ENCODE measurements at regions not wholly inside any gene's neighbourhood (a gene's known extent, or its start where the extent isn't known, plus 50 kb on each side); places are given as distances from the start of the nearest gene placed in this dataset.
"Not testable (repeated sequence)": the region's sequence is repeated elsewhere in the genome, so short reads cannot be mapped to it uniquely, and the experiment has no call there.

- TF ChIP-seq CTCF (IDR thresholded peaks at IDR 0.05): no peak
- DNase-seq (ENCODE audit: low spot score): no peak
- Mint-ChIP-seq H3K27ac (ENCODE audit: unreplicated experiment) (no peak overlapping the region), H3K4me3 (ENCODE audit: unreplicated experiment) (no peak overlapping the region), H3K4me1 (ENCODE audit: low read depth) (no peaks in the 10 kb centered on the region), H3K27me3 (ENCODE audit: low read depth) (peaks cover 1% of the 10 kb centered on the region), H3K36me3 (ENCODE audit: low read depth) (no peaks in the 10 kb centered on the region), H3K9me3 (ENCODE audit: low read depth) (peaks cover 2% of the 10 kb centered on the region)
These were observed 616.0 kb upstream of the EDIL3 start for GRCh38 chr5:85000671-85001070.

- H3K9me3 Mint-ChIP-seq (ENCODE audit: low read depth); DNase-seq (ENCODE audit: low spot score); H3K27me3 Mint-ChIP-seq (ENCODE audit: low read depth); H3K27ac Mint-ChIP-seq (ENCODE audit: unreplicated experiment); H3K4me1 Mint-ChIP-seq (ENCODE audit: low read depth); H3K36me3 Mint-ChIP-seq (ENCODE audit: low read depth); H3K4me3 Mint-ChIP-seq (ENCODE audit: unreplicated experiment): not testable (repeated sequence)
These were observed 617.3 kb upstream of the EDIL3 start for GRCh38 chr5:85002026-85002425.

- Mint-ChIP-seq H3K4me3 (ENCODE audit: unreplicated experiment) (no peak overlapping the region), H3K4me1 (ENCODE audit: low read depth) (no peaks in the 10 kb centered on the region), H3K27ac (ENCODE audit: unreplicated experiment) (no peak overlapping the region), H3K9me3 (ENCODE audit: low read depth) (peaks cover 4% of the 10 kb centered on the region), H3K27me3 (ENCODE audit: low read depth) (no peaks in the 10 kb centered on the region), H3K36me3 (ENCODE audit: low read depth) (no peaks in the 10 kb centered on the region)
- DNase-seq (ENCODE audit: low spot score): no peak
- no peak for TF ChIP-seq CTCF (IDR thresholded peaks at IDR 0.05)
These were observed 625.4 kb upstream of the EDIL3 start for GRCh38 chr5:85010014-85010562.

GRCh38 chr5:85017261-85017660, 632.6 kb upstream of the EDIL3 start:
- peaks cover 3% of the 10 kb centered on the region for H3K36me3 Mint-ChIP-seq (ENCODE audit: low read depth)
- no peaks in the 10 kb centered on the region for H3K27me3 Mint-ChIP-seq (ENCODE audit: low read depth)
- H3K9me3 Mint-ChIP-seq (ENCODE audit: low read depth): peaks cover 9% of the 10 kb centered on the region
- H3K4me3 Mint-ChIP-seq (ENCODE audit: unreplicated experiment): peak overlapping the region; percentile 0
- peak overlapping the region; percentile 65 for H3K27ac Mint-ChIP-seq (ENCODE audit: unreplicated experiment)
- DNase-seq (ENCODE audit: low spot score): no peak
- no peak for TF ChIP-seq CTCF (IDR thresholded peaks at IDR 0.05)
- H3K4me1 Mint-ChIP-seq (ENCODE audit: low read depth): peaks cover 10% of the 10 kb centered on the region

- Mint-ChIP-seq H3K36me3 (ENCODE audit: low read depth) (no peaks in the 10 kb centered on the region), H3K4me1 (ENCODE audit: low read depth) (peaks cover 6% of the 10 kb centered on the region)
- DNase-seq (ENCODE audit: low spot score): no peak
These were observed 645.8 kb upstream of the EDIL3 start for GRCh38 chr5:85030316-85031084.

More at GRCh38 chr5:85030316-85031084, 645.8 kb upstream of the EDIL3 start:
- H3K9me3 Mint-ChIP-seq (ENCODE audit: low read depth): peaks cover 4% of the 10 kb centered on the region
- no peak overlapping the region for H3K27ac Mint-ChIP-seq (ENCODE audit: unreplicated experiment)
- H3K4me3 Mint-ChIP-seq (ENCODE audit: unreplicated experiment): no peak overlapping the region
- TF ChIP-seq CTCF (IDR thresholded peaks at IDR 0.05): no peak
- H3K27me3 Mint-ChIP-seq (ENCODE audit: low read depth): no peaks in the 10 kb centered on the region
